SK-N-SH (cell line): ENCODE measurements at regions not wholly inside any gene's neighbourhood (a gene's known extent, or its start where the extent isn't known, plus 50 kb on each side); places are given as distances from the start of the nearest gene placed in this dataset.

Experiments
- CTCF ChIA-PET: fragments of 300-600, 350-600 bp; formaldehyde crosslinking; extraction: SDS; loops from one replicate; lab custom pipeline; 2021; lab: Yijun Ruan, JAX
- POLR2A ChIA-PET: fragments of 350-600 bp; sonication (Branson Sonifier 250); formaldehyde crosslinking; extraction: SDS; loops from one replicate; lab custom pipeline; 2020; ENCODE audit warnings: antibody characterized with exemption, inconsistent platforms; lab: Yijun Ruan, JAX
- DNase-seq: peaks from one replicate; pipeline ENCODE4 v3.0.0; 2012
- H2AFZ ChIP-seq: fragments of 200-600 bp; sonication (generic); 2 replicates; pipeline ENCODE4 v1.8.1; 2016; ENCODE audit warnings: antibody characterized with exemption, mild to moderate bottlenecking, low read depth
- H3F3A ChIP-seq: fragments of 200-600 bp; sonication (generic); replicated peaks from 2 replicates; pipeline ENCODE3; 2016; ENCODE audit warnings: antibody characterized with exemption, mild to moderate bottlenecking; ENCODE audit not compliant: insufficient read depth
- H3K27ac ChIP-seq, 2 experiments: fragments of 200-500 bp in 1 of 2; fragments of 200-600 bp in 1 of 2; sonication (Bioruptor generic) in 1 of 2; sonication (generic), shearing (Covaris generic) in 1 of 2; 2 replicates each; pipeline versions ENCODE4 v1.5.1 to v1.6.1; 2014 to 2016; ENCODE audit warnings: low read depth in 2 of 2, inconsistent platforms in 1 of 2, low read length in 1 of 2, mild to moderate bottlenecking in 1 of 2, mixed read lengths in 1 of 2
- H3K27me3 ChIP-seq: fragments of 200-600 bp; sonication (generic), shearing (Covaris generic); 2 replicates; pipeline ENCODE4 v1.6.1; 2016; ENCODE audit warnings: mixed run types; ENCODE audit not compliant: insufficient read depth
- H3K36me3 ChIP-seq, 2 experiments: fragments of 200-500 bp in 1 of 2; fragments of 200-600 bp in 1 of 2; sonication (Bioruptor generic) in 1 of 2; sonication (generic) in 1 of 2; replicated peaks in 1 of 2; 2 replicates each; pipeline versions ENCODE3 to v1.5.1; 2014 to 2016; ENCODE audit warnings: low read length in 1 of 2, mild to moderate bottlenecking in 1 of 2; ENCODE audit not compliant: insufficient read depth in 2 of 2, control insufficient read depth in 1 of 2
- H3K4me1 ChIP-seq, 2 experiments: fragments of 200-500 bp in 1 of 2; fragments of 200-600 bp in 1 of 2; sonication (Bioruptor generic) in 1 of 2; sonication (generic), shearing (Covaris generic) in 1 of 2; 2 replicates each; pipeline versions ENCODE4 v1.5.1 to v1.6.1; 2014 to 2016; ENCODE audit warnings: low read depth in 1 of 2, low read length in 1 of 2, mixed run types in 1 of 2; ENCODE audit not compliant: insufficient read depth in 2 of 2, control insufficient read depth in 1 of 2
- H3K4me2 ChIP-seq: fragments of 200-600 bp; sonication (generic), shearing (Covaris generic); 2 replicates; pipeline ENCODE4 v1.6.1; 2017; ENCODE audit warnings: mixed run types
- H3K4me3 ChIP-seq, 2 experiments: fragments of 200-500 bp in 1 of 2; fragments of 200-600 bp in 1 of 2; sonication (Bioruptor generic) in 1 of 2; sonication (generic), shearing (Covaris generic) in 1 of 2; 2 replicates each; pipeline versions ENCODE4 v1.5.1 to v1.8.1; 2014 to 2016; ENCODE audit warnings: low read depth in 2 of 2, inconsistent platforms in 1 of 2, low read length in 1 of 2, mild to moderate bottlenecking in 1 of 2, mixed read lengths in 1 of 2, moderate library complexity in 1 of 2
- H3K79me2 ChIP-seq: fragments of 200-600 bp; sonication (generic); 2 replicates; pipeline ENCODE4 v1.8.1; 2017; ENCODE audit warnings: mild to moderate bottlenecking; ENCODE audit not compliant: insufficient read depth
- H3K9ac ChIP-seq: fragments of 200-600 bp; sonication (generic); 2 replicates; pipeline ENCODE4 v1.6.1; 2017; ENCODE audit warnings: mixed run types
- H3K9me2 ChIP-seq: fragments of 200-600 bp; sonication (generic); 2 replicates; pipeline ENCODE4 v1.6.1; 2017; ENCODE audit warnings: mixed run types
- H3K9me3 ChIP-seq: fragments of 200-600 bp; sonication (generic); 2 replicates; pipeline ENCODE4 v1.6.1; 2017; ENCODE audit warnings: mixed run types, mild to moderate bottlenecking, moderate library complexity
- H4K20me1 ChIP-seq: fragments of 200-600 bp; sonication (generic); 2 replicates; pipeline ENCODE4 v1.6.1; 2017; ENCODE audit warnings: mild to moderate bottlenecking, mixed run types; ENCODE audit not compliant: insufficient read depth
- CHD2 ChIP-seq: fragments of 150-350 bp; IDR thresholded peaks from 2 replicates; pipeline ENCODE4 v1.6.1; 2018; ENCODE audit warnings: low read length; ENCODE audit not compliant: partially characterized antibody
- EP300 ChIP-seq, 2 experiments: IDR thresholded peaks; 2 replicates each; pipeline versions ENCODE4 v1.4.0 to v1.6.1; 2012; ENCODE audit warnings: borderline replicate concordance in 1 of 2, low read depth in 1 of 2, low read length in 1 of 2
- FOSL2 ChIP-seq: IDR thresholded peaks from 2 replicates; pipeline ENCODE4 v1.4.0; 2012; ENCODE audit warnings: low read depth, mild to moderate bottlenecking, moderate library complexity, borderline replicate concordance
- FOXJ3 ChIP-seq: sonication (generic); formaldehyde crosslinking; IDR thresholded peaks from 2 replicates; pipeline ENCODE4 v1.5.1; 2020; ENCODE audit warnings: mild to moderate bottlenecking, missing genetic modification reagents
- GATA2 ChIP-seq: sonication (generic); formaldehyde crosslinking; IDR thresholded peaks from 2 replicates; pipeline ENCODE4 v1.5.0; 2020; ENCODE audit warnings: mild to moderate bottlenecking, missing genetic modification reagents
- MXI1 ChIP-seq: IDR thresholded peaks from 2 replicates; pipeline ENCODE4 v1.6.1; 2012; ENCODE audit warnings: mild to moderate bottlenecking, low read depth, low read length, improper control_type of control experiment
- NRF1 ChIP-seq: IDR thresholded peaks from 2 replicates; pipeline ENCODE4 v1.6.1; 2012; ENCODE audit warnings: low read depth, mild to moderate bottlenecking, low read length
- POLR2AphosphoS5 ChIP-seq: IDR thresholded peaks from 2 replicates; pipeline ENCODE4 v1.6.1; 2012; ENCODE audit warnings: low read depth, low read length
- RCOR1 ChIP-seq: fragments of 150-350 bp; IDR thresholded peaks from 2 replicates; pipeline ENCODE4 v1.6.1; 2017; ENCODE audit warnings: antibody characterized with exemption, low read length
- RXRA ChIP-seq: IDR thresholded peaks from 2 replicates; pipeline ENCODE4 v1.4.0; 2012; ENCODE audit warnings: low read depth, mild to moderate bottlenecking, borderline replicate concordance
- SMC3 ChIP-seq: IDR thresholded peaks from 2 replicates; pipeline ENCODE4 v1.6.1; 2012; ENCODE audit warnings: low read depth, low read length, improper control_type of control experiment
- TAF1 ChIP-seq: IDR thresholded peaks from 2 replicates; pipeline ENCODE4 v1.6.1; 2012; ENCODE audit warnings: low read depth, mild to moderate bottlenecking, low read length, moderate library complexity, borderline replicate concordance
- WGBS: methylation state at CpG from one replicate; pipeline ENCODE4 v1.1.6; 2017; ENCODE audit warnings: low lambda C conversion rate; 5-methylcytosine and 5-hydroxymethylcytosine counted together
- TF ChIP-seq, protein P1 (sequence below): fragments of 150-350 bp; IDR thresholded peaks from 2 replicates; pipeline ENCODE4 v1.6.1; 2017; ENCODE audit warnings: antibody characterized with exemption, low read length, low read depth, borderline replicate concordance
- TF ChIP-seq, protein P2 (sequence below): fragments of 200-600 bp; sonication (generic); IDR thresholded peaks from 2 replicates; pipeline ENCODE4 v1.6.1; 2017; ENCODE audit warnings: antibody characterized with exemption, mild to moderate bottlenecking, moderate library complexity
- TF ChIP-seq, protein P3 (sequence below): IDR thresholded peaks from 2 replicates; pipeline ENCODE4 v1.4.0; 2012; ENCODE audit warnings: low read depth, borderline replicate concordance

DNA sequence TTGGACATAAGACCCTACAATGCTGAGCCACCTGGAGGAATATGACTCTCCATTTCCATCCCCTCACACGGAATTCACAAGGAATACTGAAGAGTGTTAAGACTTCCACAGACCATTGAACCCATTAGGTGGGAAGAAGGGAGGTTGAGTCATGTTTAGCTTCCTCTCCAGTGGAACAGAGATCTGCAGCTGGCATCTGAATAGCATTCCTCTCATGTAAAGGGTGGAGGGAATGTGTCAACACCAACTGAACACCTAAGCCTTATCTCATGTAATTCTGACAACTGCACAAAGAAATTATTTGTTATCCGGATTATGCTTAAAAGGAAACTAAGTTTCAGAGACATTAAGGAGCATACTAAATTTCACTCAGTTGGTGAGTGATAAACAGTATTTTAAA lies 705.9 kb downstream of the MAFB start:
- 22% methylated on average over 2 of the region's 2 CpGs for WGBS
- Histone ChIP-seq H3K9ac (no peak overlapping the region), H3K4me3 (no peak overlapping the region), H3K27me3 (no peaks in the 10 kb centered on the region), H3K4me2 (no peak overlapping the region), H3K9me2 (no peaks in the 10 kb centered on the region), H3K4me1 (peaks cover 8% of the 10 kb centered on the region in 2 experiments; a peak in 3 of 4 replicates), H4K20me1 (no peaks in the 10 kb centered on the region), H2AFZ (no peak overlapping the region), H3K36me3 (no peaks in the 10 kb centered on the region), H3K79me2 (no peaks in the 10 kb centered on the region), H3K9me3 (no peaks in the 10 kb centered on the region), H3K27ac (no peak overlapping the region), H3F3A (no peaks in the 10 kb centered on the region)
- no peak for DNase-seq
- no peak for TF ChIP-seq EP300 (IDR thresholded peaks at IDR 0.05; ENCODE audit: borderline replicate concordance in 1 of 2, low read depth in 1 of 2, low read length in 1 of 2)
- CTCF ChIA-PET: no interaction called here
- POLR2A ChIA-PET: no interaction called here

- no peaks in the 10 kb centered on the region for H3K27me3 ChIP-seq
- POLR2A ChIA-PET: no interaction called here
- CTCF ChIA-PET: no interaction called here
- no peaks in the 10 kb centered on the region for H3K9me3 ChIP-seq
- H3K79me2 ChIP-seq: no peaks in the 10 kb centered on the region
- H2AFZ ChIP-seq: no peak overlapping the region
- TF ChIP-seq, protein P1, sequence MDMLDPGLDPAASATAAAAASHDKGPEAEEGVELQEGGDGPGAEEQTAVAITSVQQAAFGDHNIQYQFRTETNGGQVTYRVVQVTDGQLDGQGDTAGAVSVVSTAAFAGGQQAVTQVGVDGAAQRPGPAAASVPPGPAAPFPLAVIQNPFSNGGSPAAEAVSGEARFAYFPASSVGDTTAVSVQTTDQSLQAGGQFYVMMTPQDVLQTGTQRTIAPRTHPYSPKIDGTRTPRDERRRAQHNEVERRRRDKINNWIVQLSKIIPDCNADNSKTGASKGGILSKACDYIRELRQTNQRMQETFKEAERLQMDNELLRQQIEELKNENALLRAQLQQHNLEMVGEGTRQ: no peak
- TF ChIP-seq POLR2AphosphoS5 (no peak), NRF1 (no peak), RXRA (no peak), GATA2 (CRISPR knock-in tag) (no peak), MXI1 (no peak), RCOR1 (no peak), TAF1 (no peak), SMC3 (no peak), FOXJ3 (CRISPR knock-in tag) (no peak), CHD2 (no peak), FOSL2 (no peak)
- TF ChIP-seq, protein P2, sequence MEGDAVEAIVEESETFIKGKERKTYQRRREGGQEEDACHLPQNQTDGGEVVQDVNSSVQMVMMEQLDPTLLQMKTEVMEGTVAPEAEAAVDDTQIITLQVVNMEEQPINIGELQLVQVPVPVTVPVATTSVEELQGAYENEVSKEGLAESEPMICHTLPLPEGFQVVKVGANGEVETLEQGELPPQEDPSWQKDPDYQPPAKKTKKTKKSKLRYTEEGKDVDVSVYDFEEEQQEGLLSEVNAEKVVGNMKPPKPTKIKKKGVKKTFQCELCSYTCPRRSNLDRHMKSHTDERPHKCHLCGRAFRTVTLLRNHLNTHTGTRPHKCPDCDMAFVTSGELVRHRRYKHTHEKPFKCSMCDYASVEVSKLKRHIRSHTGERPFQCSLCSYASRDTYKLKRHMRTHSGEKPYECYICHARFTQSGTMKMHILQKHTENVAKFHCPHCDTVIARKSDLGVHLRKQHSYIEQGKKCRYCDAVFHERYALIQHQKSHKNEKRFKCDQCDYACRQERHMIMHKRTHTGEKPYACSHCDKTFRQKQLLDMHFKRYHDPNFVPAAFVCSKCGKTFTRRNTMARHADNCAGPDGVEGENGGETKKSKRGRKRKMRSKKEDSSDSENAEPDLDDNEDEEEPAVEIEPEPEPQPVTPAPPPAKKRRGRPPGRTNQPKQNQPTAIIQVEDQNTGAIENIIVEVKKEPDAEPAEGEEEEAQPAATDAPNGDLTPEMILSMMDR: no peak
- TF ChIP-seq, protein P3, sequence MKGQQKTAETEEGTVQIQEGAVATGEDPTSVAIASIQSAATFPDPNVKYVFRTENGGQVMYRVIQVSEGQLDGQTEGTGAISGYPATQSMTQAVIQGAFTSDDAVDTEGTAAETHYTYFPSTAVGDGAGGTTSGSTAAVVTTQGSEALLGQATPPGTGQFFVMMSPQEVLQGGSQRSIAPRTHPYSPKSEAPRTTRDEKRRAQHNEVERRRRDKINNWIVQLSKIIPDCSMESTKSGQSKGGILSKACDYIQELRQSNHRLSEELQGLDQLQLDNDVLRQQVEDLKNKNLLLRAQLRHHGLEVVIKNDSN: no peak
- H3K9me2 ChIP-seq: no peaks in the 10 kb centered on the region
- H3K4me2 ChIP-seq: no peak overlapping the region
- 33% methylated on average over 3 of the region's 6 CpGs for WGBS
- H3K4me3 ChIP-seq: no peak overlapping the region
- no peaks in the 10 kb centered on the region for H3K4me1 ChIP-seq
- DNase-seq: no peak
- H3F3A ChIP-seq: no peaks in the 10 kb centered on the region
- no peaks in the 10 kb centered on the region for H4K20me1 ChIP-seq
- no peaks in the 10 kb centered on the region for H3K36me3 ChIP-seq
- no peak overlapping the region for H3K9ac ChIP-seq
- no peak overlapping the region for H3K27ac ChIP-seq
These were observed 714.0 kb downstream of the MAFB start for GRCh38 chr20:39974966-39975501.
